Mesothelial cell of epicardium (in vitro differentiated cells): ENCODE measurements at regions not wholly inside any gene's neighbourhood (a gene's known extent, or its start where the extent isn't known, plus 50 kb on each side); places are given as distances from the start of the nearest gene placed in this dataset.

Experiments used
- DNase-seq, 2 experiments: peaks; one replicate each; pipeline ENCODE4 v3.0.0; 2021; ENCODE audit warnings: low spot score in 2 of 2; ENCODE audit not compliant: unreplicated experiment in 2 of 2
- H3K27ac Mint-ChIP-seq: 2 replicates; pipeline ENCODE4 v1.8.0; 2021; ENCODE audit warnings: mixed read lengths
- H3K27me3 Mint-ChIP-seq: 2 replicates; pipeline ENCODE4 v1.8.0; 2021; ENCODE audit warnings: low read depth, mixed read lengths
- H3K36me3 Mint-ChIP-seq: 2 replicates; pipeline ENCODE4 v1.8.0; 2021; ENCODE audit warnings: mixed read lengths
- H3K4me1 Mint-ChIP-seq: 2 replicates; pipeline ENCODE4 v1.8.0; 2021; ENCODE audit warnings: mixed read lengths
- H3K4me3 Mint-ChIP-seq: 2 replicates; pipeline ENCODE4 v1.8.0; 2021; ENCODE audit warnings: mild to moderate bottlenecking, moderate library complexity, mixed read lengths
- H3K9me3 Mint-ChIP-seq: 2 replicates; pipeline ENCODE4 v1.8.0; 2021; ENCODE audit warnings: mixed read lengths
- CTCF ChIP-seq: fragments of 200-600 bp; sonication (generic); IDR thresholded peaks from one replicate; pipeline ENCODE4 v1.5.0; 2021; ENCODE audit warnings: antibody characterized with exemption; ENCODE audit not compliant: unreplicated experiment

GRCh38 chr4:26004290-26004689, 90.3 kb downstream of the SMIM20 start:
- no peak for TF ChIP-seq CTCF
- Mint-ChIP-seq H3K4me1 (no peaks in the 10 kb centered on the region), H3K27me3 (peaks cover 1% of the 10 kb centered on the region), H3K36me3 (no peaks in the 10 kb centered on the region), H3K9me3 (peaks cover 8% of the 10 kb centered on the region), H3K27ac (no peak overlapping the region), H3K4me3 (no peak overlapping the region)
- no peak for DNase-seq

GRCh38 chr4:26005764-26006163, 91.7 kb downstream of the SMIM20 start:
- H3K27me3 Mint-ChIP-seq: peaks cover 1% of the 10 kb centered on the region
- H3K36me3 Mint-ChIP-seq: no peaks in the 10 kb centered on the region
- no peak for DNase-seq
- no peaks in the 10 kb centered on the region for H3K4me1 Mint-ChIP-seq
- H3K4me3 Mint-ChIP-seq: no peak overlapping the region
- TF ChIP-seq CTCF: no peak
- no peak overlapping the region for H3K27ac Mint-ChIP-seq
- H3K9me3 Mint-ChIP-seq: peaks cover 15% of the 10 kb centered on the region

- no peak overlapping the region for H3K27ac Mint-ChIP-seq
- H3K9me3 Mint-ChIP-seq: peaks cover 15% of the 10 kb centered on the region
- DNase-seq: no peak
- no peak overlapping the region for H3K4me3 Mint-ChIP-seq
- no peaks in the 10 kb centered on the region for H3K4me1 Mint-ChIP-seq
- H3K36me3 Mint-ChIP-seq: no peaks in the 10 kb centered on the region
- peaks cover 20% of the 10 kb centered on the region for H3K27me3 Mint-ChIP-seq
- no peak for TF ChIP-seq CTCF
Measured at GRCh38 chr4:26008737-26009136, 94.7 kb downstream of the SMIM20 start.

GRCh38 chr4:26009502-26009901, 95.5 kb downstream of the SMIM20 start:
- H3K27me3 Mint-ChIP-seq: peaks cover 27% of the 10 kb centered on the region
- no peak overlapping the region for H3K27ac Mint-ChIP-seq
- peaks cover 15% of the 10 kb centered on the region for H3K9me3 Mint-ChIP-seq
- no peaks in the 10 kb centered on the region for H3K4me1 Mint-ChIP-seq
- no peak overlapping the region for H3K4me3 Mint-ChIP-seq
- DNase-seq: no peak
- no peaks in the 10 kb centered on the region for H3K36me3 Mint-ChIP-seq
- no peak for TF ChIP-seq CTCF

GRCh38 chr4:26010304-26010703, 96.3 kb downstream of the SMIM20 start:
- H3K4me1 Mint-ChIP-seq: no peaks in the 10 kb centered on the region
- no peak overlapping the region for H3K4me3 Mint-ChIP-seq
- peaks cover 15% of the 10 kb centered on the region for H3K9me3 Mint-ChIP-seq
- no peak for DNase-seq
- H3K27ac Mint-ChIP-seq: no peak overlapping the region
- H3K27me3 Mint-ChIP-seq: peaks cover 29% of the 10 kb centered on the region
- no peaks in the 10 kb centered on the region for H3K36me3 Mint-ChIP-seq
- TF ChIP-seq CTCF: no peak

- no peak for DNase-seq
- H3K36me3 Mint-ChIP-seq: no peaks in the 10 kb centered on the region
- TF ChIP-seq CTCF: no peak
- H3K9me3 Mint-ChIP-seq: peaks cover 10% of the 10 kb centered on the region
- no peak overlapping the region for H3K27ac Mint-ChIP-seq
- H3K27me3 Mint-ChIP-seq: peaks cover 28% of the 10 kb centered on the region
- H3K4me3 Mint-ChIP-seq: no peak overlapping the region
- no peaks in the 10 kb centered on the region for H3K4me1 Mint-ChIP-seq
Measured at GRCh38 chr4:26013629-26014028, 99.6 kb downstream of the SMIM20 start.
